Lower leg skin (tissue), 4 donors: ENCODE measurements at regions not wholly inside any gene's neighbourhood (a gene's known extent, or its start where the extent isn't known, plus 50 kb on each side); places are given as distances from the start of the nearest gene placed in this dataset.

Source experiments
- DNase-seq, 2 donors: peaks; one replicate each; pipeline ENCODE4 v3.0.0-alpha.2; 2019; ENCODE audit warnings: low spot score in 2 of 2
- H3K4me3 ChIP-seq: fragments of 200-600 bp; sonication (generic); 2 replicates; pipeline ENCODE4 v1.5.1; 2017; ENCODE audit warnings: mild to moderate bottlenecking, low read depth; ENCODE audit not compliant: poor library complexity, severe bottlenecking
- CTCF ChIP-seq, 3 donors: fragments of 450-650 bp; IDR thresholded peaks; one replicate each; pipeline ENCODE4 v1.5.1; 2016; ENCODE audit warnings: antibody characterized with exemption in 3 of 3, mild to moderate bottlenecking in 3 of 3, moderate library complexity in 2 of 3
- POLR2A ChIP-seq, 2 donors: fragments of 450-650 bp; IDR thresholded peaks; one replicate each; pipeline ENCODE4 v1.6.1; 2016 to 2017; ENCODE audit warnings: antibody characterized with exemption in 2 of 2, mild to moderate bottlenecking in 1 of 2, moderate library complexity in 1 of 2
- WGBS, 2 donors: methylation state at CpG; one replicate each; pipeline ENCODE4 v1.1.5; 2018; 5-methylcytosine and 5-hydroxymethylcytosine counted together
- intact Hi-C: fragments of 100-400 bp; cut with DNase I; formaldehyde crosslinking; loops from one replicate; pipeline ENCODE4 v1.15.0; 2023; ENCODE audit warnings: low total_unique reads

DNA sequence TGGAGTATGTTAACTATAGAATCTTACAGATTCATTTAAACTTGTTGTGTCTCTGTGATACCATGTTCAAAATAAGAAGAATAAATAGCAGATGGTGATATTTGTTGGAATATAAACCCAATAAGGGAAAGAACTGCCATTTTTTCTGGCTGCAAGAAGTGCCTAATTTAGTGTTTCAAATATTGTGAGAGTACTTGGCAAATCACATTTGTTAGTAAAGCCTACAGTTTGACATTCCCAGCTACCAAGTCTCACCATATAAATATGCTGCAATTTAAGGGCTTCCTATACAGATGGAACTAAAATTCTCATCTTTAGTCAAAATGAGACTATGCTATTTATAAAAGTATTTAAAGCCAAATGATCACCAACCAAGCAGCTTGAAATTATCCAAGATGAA, 96.0 kb upstream of the WDFY3 start:
- no peak for TF ChIP-seq CTCF (IDR thresholded peaks at IDR 0.05)
- intact Hi-C loops: no loop called here
- no peak for DNase-seq
- no peak overlapping the region for H3K4me3 ChIP-seq

- 86 to 91% methylated on average over 2 of the region's 2 CpGs for WGBS, 2 donors
- TF ChIP-seq POLR2A (IDR thresholded peaks at IDR 0.05): no peak
- no peak for TF ChIP-seq CTCF (IDR thresholded peaks at IDR 0.05)
- no peak for DNase-seq
- intact Hi-C loops: no loop called here
- H3K4me3 ChIP-seq: no peak overlapping the region
These were observed 100.9 kb upstream of the WDFY3 start for GRCh38 chr4:85067342-85067741.

DNA sequence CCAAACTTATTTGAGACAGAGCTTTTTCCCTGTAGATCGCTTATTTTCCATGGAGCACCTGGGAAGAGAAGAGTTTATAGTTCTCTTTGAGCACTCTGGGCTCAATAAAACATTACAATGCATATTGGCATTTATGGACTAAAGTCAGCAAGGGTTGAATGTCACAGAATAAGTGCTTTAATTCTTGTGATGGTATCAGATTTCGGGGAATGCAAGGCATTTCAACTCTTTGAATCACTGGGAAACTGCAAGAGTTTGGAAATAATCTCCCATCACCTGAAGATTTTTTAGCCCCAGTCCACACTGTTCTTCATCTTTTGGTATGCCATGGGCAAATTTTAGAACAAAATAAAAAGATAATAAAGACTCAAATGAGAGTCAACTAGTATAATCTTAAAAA, 111.5 kb upstream of the WDFY3 start:
- no peak for DNase-seq
- TF ChIP-seq CTCF (IDR thresholded peaks at IDR 0.05) (no peak), POLR2A (IDR thresholded peaks at IDR 0.05) (no peak)
- no peak overlapping the region for H3K4me3 ChIP-seq
- 82 to 89% methylated on average over 2 of the region's 2 CpGs for WGBS, 2 donors
- intact Hi-C loops: no loop called here

DNA sequence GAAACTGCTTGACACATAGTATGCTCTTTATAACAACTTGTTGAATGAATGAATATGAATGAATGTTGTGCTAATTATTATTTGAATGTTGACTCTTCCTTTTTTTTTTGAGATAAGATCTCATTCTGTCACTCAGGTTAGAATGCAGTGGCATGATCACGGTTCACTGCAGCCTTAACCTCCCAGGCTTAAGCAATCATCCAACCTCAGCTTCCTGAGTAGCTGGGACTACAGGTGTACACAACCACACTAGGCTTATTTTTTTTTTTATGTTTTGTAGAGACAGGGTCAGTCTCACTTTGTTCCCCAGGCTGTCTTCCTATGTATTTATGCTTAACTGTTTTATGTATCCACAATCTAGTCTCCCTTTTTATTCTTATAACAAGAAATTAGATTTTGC, 114.7 kb upstream of the WDFY3 start:
- intact Hi-C loops: loop anchor here (10.0 kb wide), 1 partner anchor 964 kb away; no protein-coding TSS in a partner anchor
- no peak overlapping the region for H3K4me3 ChIP-seq
- 40 to 46% methylated on average over 1 of the region's 1 CpG for WGBS, 2 donors
- TF ChIP-seq POLR2A (IDR thresholded peaks at IDR 0.05): no peak
- TF ChIP-seq CTCF (IDR thresholded peaks at IDR 0.05): no peak
- DNase-seq: no peak

DNA sequence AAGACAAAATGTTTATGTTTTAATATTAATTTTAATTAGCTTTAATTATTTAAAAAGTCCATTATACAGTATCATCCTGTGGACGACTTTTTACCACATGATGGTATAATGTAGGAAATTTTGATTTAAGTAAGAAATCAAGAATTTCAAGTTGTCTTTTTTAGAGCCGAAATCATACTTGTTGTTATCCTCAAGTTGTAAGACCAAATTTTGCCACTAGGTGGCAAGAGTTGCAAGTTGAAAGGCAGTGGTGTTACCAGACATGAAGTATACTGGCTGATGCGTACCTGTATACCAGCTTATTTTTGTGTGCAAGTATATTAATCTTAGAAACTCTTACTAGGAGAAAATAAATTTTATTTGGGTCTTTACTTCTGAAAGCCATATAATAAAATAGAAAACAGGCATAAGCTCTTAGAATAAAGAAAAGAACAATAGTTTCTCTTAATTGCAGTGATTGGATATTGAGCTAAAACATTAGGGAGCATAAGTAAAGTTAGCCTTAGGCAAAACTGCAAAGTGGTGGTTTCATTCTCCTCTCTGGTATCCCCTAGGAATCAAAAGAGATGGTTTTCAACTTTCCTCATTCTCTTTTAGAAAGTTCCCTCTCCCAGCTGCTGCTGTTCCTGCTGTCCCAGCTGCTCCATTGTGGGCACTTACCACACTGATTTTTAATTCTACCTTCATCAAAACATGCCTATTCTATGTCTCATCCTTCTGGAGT, 118.0 kb upstream of the WDFY3 start:
- intact Hi-C loops: loop anchor here (10.0 kb wide), 1 partner anchor 960 kb away; no protein-coding TSS in a partner anchor
- no peak for TF ChIP-seq CTCF (IDR thresholded peaks at IDR 0.05)
- no peak for TF ChIP-seq POLR2A (IDR thresholded peaks at IDR 0.05)
- 13 to 15% methylated on average over 3 of the region's 3 CpGs for WGBS, 2 donors
- H3K4me3 ChIP-seq: no peak overlapping the region
- peak in 1 of 2 donors; percentile 43 for DNase-seq

- WGBS, 2 donors: 87% methylated on average over 2 of the region's 2 CpGs
These were observed 120.2 kb upstream of the WDFY3 start for GRCh38 chr4:85086721-85087120.

More at GRCh38 chr4:85086721-85087120, 120.2 kb upstream of the WDFY3 start:
- DNase-seq: no peak
- no peak overlapping the region for H3K4me3 ChIP-seq
- intact Hi-C loops: loop anchor here (10.0 kb wide), 1 partner anchor 958 kb away; no protein-coding TSS in a partner anchor
- no peak for TF ChIP-seq POLR2A (IDR thresholded peaks at IDR 0.05)
- TF ChIP-seq CTCF (IDR thresholded peaks at IDR 0.05): no peak
